AG04450 (cell line): ENCODE measurements at regions not wholly inside any gene's neighbourhood (a gene's known extent, or its start where the extent isn't known, plus 50 kb on each side); places are given as distances from the start of the nearest gene placed in this dataset.

Experiments used
- CTCF ChIA-PET: fragments of 300-600, 350-600 bp; formaldehyde crosslinking; extraction: SDS; loops from one replicate; lab custom pipeline; 2022; ENCODE audit warnings: antibody characterized with exemption, inconsistent platforms; lab: Charles Lee
- POLR2A ChIA-PET: fragments of 350-600 bp; formaldehyde crosslinking; extraction: SDS; loops from one replicate; lab custom pipeline; 2021; ENCODE audit warnings: antibody characterized with exemption, inconsistent platforms; lab: Yijun Ruan, JAX
- DNase-seq: peaks from one replicate; pipeline ENCODE4 v3.0.0-alpha.2; 2011; ENCODE audit warnings: low read depth, low spot score
- H3K27ac ChIP-seq: one replicate; pipeline ENCODE4 v1.5.1; 2012; ENCODE audit warnings: low read depth, low read length, control low read depth
- H3K27me3 ChIP-seq: one replicate; pipeline ENCODE4 v1.6.0; 2012; ENCODE audit warnings: low read length; ENCODE audit not compliant: control insufficient read depth, insufficient read depth
- H3K4me3 ChIP-seq: 2 replicates; pipeline ENCODE4 v1.5.1; 2011; ENCODE audit warnings: mild to moderate bottlenecking, low read depth, low read length, control low read depth
- H3K9me3 ChIP-seq: 2 replicates; pipeline ENCODE4 v1.5.1; 2012; ENCODE audit warnings: low read length; ENCODE audit not compliant: control insufficient read depth, insufficient read depth
- TF ChIP-seq, protein P1 (sequence below): IDR thresholded peaks from 2 replicates; pipeline ENCODE4 v1.5.1; 2011; ENCODE audit warnings: low read depth, low read length, control low read depth, inconsistent platforms

DNA sequence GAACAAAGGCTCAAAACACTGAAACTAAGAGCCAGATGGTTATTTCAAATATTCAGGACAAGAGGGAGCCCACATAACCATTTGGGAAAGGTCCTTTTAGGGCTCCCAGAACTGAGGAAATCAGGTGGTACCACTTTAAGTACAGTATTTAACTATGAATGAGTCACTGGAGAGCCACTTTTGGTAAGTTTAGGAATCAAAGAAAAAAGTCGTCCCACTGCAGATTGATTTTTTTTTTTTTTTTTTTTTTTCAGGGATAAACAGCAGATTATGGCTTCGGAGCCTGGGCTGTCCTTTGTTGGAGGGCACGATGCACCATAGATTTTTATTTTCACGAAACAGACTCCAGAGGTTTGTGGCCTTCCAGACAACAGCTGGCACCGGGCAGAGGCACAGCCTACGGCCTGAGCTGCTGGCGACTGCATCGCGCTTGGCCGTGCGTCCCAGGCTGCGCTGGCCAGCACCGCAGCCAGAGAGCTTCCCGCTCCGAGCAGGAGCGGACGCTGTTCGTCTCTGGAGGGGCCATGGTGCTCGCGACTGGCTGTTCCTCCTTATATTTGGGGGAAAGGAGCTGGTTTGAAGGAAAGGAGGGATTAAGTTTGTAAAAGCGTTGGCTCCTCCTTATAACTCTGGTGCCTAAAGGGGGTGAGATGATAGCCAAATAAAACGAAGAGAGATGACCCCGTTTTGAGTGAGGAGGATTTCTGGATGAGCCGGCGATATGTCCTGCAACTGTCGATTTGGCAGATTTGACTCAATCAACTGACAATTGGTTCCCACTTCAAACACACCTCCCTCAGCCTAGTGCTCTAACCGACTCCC lies 152.9 kb upstream of the GOLIM4 start:
- TF ChIP-seq, protein P1, sequence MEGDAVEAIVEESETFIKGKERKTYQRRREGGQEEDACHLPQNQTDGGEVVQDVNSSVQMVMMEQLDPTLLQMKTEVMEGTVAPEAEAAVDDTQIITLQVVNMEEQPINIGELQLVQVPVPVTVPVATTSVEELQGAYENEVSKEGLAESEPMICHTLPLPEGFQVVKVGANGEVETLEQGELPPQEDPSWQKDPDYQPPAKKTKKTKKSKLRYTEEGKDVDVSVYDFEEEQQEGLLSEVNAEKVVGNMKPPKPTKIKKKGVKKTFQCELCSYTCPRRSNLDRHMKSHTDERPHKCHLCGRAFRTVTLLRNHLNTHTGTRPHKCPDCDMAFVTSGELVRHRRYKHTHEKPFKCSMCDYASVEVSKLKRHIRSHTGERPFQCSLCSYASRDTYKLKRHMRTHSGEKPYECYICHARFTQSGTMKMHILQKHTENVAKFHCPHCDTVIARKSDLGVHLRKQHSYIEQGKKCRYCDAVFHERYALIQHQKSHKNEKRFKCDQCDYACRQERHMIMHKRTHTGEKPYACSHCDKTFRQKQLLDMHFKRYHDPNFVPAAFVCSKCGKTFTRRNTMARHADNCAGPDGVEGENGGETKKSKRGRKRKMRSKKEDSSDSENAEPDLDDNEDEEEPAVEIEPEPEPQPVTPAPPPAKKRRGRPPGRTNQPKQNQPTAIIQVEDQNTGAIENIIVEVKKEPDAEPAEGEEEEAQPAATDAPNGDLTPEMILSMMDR, result no peak
- CTCF ChIA-PET, result interaction anchor here (0.7 to 4.1 kb wide), 6 partner anchors 9 to 599 kb away, joined by 4 to 20 read pairs (median 6); no protein-coding TSS in a partner anchor
- Histone ChIP-seq H3K4me3 (peak overlapping the region; percentile 70), H3K27me3 (no peaks in the 10 kb centered on the region), H3K9me3 (no peaks in the 10 kb centered on the region; the same call in 1 of the 2 replicates), H3K27ac (peak overlapping the region; percentile 41)
- POLR2A ChIA-PET, result interaction anchor here (0.7 to 1.5 kb wide), 4 partner anchors 40 to 92 kb away, joined by 3 to 7 read pairs (median 4); no protein-coding TSS in a partner anchor
- DNase-seq, result no peak

DNA sequence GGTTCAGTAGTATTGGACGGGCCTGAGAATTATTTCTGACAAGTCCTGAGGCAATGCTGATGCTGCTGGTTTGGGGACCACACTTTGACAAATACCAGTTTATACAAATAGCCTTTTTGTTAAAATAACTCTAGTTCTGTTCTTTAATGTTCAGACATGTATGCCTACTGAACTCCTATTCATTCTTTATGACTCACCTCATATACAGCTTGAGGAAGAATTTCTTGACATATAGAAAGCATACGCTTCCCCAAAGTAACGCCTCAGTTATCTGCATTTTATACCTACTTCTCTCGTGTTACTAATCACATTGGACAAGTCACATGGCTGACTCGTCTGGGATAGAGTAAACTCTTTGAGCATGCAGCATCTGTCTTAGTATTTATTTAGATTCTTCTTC lies 145.4 kb upstream of the GOLIM4 start:
- TF ChIP-seq, protein P1, result no peak
- CTCF ChIA-PET, result no interaction called here

DNA sequence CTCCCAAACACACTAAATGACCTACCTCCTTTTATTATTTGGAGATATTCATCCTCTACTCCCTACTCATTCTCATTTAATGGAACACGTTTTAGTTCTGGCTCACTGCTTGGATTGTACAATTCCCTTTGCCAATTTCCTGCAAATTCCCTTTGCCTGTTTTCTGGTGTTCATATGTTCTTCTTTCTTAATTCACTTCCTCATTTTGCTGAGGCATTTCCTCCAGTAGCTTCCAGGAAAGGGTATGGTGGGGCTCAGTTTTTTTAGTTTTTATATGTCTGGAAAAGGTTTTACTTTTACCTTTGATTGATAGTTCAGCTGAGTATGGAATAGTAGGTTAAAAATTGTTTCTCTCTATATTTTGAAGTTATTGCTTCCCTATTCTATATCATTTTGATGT lies 143.6 kb upstream of the GOLIM4 start:
- DNase-seq, result no peak
- ChIA-PET CTCF (interaction anchor here (1.6 to 2.0 kb wide), 2 partner anchors 10 to 27 kb away, joined by 6 to 9 read pairs; no protein-coding TSS in a partner anchor), POLR2A (no interaction called here)
- TF ChIP-seq, protein P1, result no peak
- Histone ChIP-seq H3K27ac (no peak overlapping the region), H3K4me3 (no peak overlapping the region), H3K27me3 (no peaks in the 10 kb centered on the region), H3K9me3 (no peaks in the 10 kb centered on the region)

More for the DNA sequence above, 145.4 kb upstream of the GOLIM4 start:
- POLR2A ChIA-PET, result no interaction called here
- H3K27ac ChIP-seq, result no peak overlapping the region
- no peak overlapping the region for H3K4me3 ChIP-seq
- H3K27me3 ChIP-seq, result no peaks in the 10 kb centered on the region
- DNase-seq, result no peak
- no peaks in the 10 kb centered on the region for H3K9me3 ChIP-seq

DNA sequence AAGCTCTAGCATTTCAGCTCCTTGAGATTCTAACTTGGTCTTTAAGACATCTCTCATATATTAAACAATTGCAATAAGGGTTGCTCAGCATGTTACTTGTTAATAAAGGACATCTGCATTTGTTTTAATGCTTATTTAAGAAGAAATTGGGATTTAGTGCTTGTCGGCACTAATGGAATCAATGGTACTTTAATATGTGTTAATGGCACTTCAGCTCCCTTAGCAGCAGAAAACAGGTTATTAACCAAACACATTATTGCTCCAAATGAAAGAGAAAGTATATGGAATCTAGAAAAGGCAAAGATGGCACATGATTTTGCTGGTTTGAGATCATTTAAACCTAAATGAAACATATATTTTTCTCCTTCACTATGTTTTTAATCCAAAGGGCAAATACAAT lies 137.3 kb upstream of the GOLIM4 start:
- Histone ChIP-seq H3K27ac (no peak overlapping the region), H3K9me3 (no peaks in the 10 kb centered on the region), H3K4me3 (no peak overlapping the region), H3K27me3 (no peaks in the 10 kb centered on the region)
- CTCF ChIA-PET, result no interaction called here
- DNase-seq, result no peak
- POLR2A ChIA-PET, result no interaction called here
- TF ChIP-seq, protein P1, result no peak

DNA sequence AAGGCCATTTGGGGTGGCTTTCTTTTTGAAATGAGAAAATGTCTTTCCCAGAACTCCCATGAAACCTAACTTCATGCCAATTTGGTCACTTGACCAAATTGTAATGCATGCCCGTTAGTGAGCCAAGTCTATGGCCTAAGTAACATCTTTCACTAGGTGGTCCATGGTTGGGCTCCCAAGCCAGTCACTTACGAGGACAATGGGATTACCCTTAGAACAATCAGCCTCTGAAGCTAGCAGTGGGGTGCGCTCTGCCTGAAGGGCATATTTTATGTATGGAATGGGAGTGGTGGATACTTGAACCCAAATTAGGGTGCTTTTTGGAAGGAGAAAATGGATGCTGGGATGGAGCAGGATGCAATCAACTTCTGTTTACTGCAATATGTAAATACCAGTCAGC lies 127.4 kb upstream of the GOLIM4 start:
- TF ChIP-seq, protein P1, result no peak
- Histone ChIP-seq H3K4me3 (no peak overlapping the region), H3K27me3 (no peaks in the 10 kb centered on the region), H3K9me3 (no peaks in the 10 kb centered on the region), H3K27ac (no peak overlapping the region)
- no peak for DNase-seq
- ChIA-PET CTCF (no interaction called here), POLR2A (no interaction called here)
